GM12891 (cell line): ENCODE measurements at regions not wholly inside any gene's neighbourhood (a gene's known extent, or its start where the extent isn't known, plus 50 kb on each side); places are given as distances from the start of the nearest gene placed in this dataset.

Experiments
- DNase-seq: peaks from one replicate; pipeline ENCODE4 v3.0.0; 2011; ENCODE audit warnings: low spot score; ENCODE audit not compliant: insufficient read length
- FAIRE-seq: peaks from 2 replicates; lab custom pipeline; 2011; peaks lifted over from hg19 to GRCh38; lab: Jason Lieb, UNC
- PAX5 ChIP-seq: IDR thresholded peaks from 2 replicates; pipeline ENCODE4 v1.6.1; 2011; ENCODE audit warnings: low read length, moderate library complexity, mild to moderate bottlenecking; ENCODE audit not compliant: insufficient read depth, severe bottlenecking
- POLR2A ChIP-seq: IDR thresholded peaks from 2 replicates; pipeline ENCODE4 v1.6.1; 2011; ENCODE audit warnings: low read depth, low read length, control low read depth
- POLR2AphosphoS5 ChIP-seq: IDR thresholded peaks from 2 replicates; pipeline ENCODE4 v1.6.1; 2011; ENCODE audit warnings: low read depth, low read length, control low read depth
- POU2F2 ChIP-seq: IDR thresholded peaks from 2 replicates; pipeline ENCODE4 v1.6.1; 2011; ENCODE audit warnings: low read depth, mild to moderate bottlenecking, control low read depth, low read length, moderate library complexity
- SPI1 ChIP-seq: IDR thresholded peaks from 2 replicates; pipeline ENCODE4 v1.6.1; 2011; ENCODE audit warnings: low read depth, low read length, control low read depth
- TAF1 ChIP-seq: IDR thresholded peaks from 2 replicates; pipeline ENCODE4 v1.6.1; 2011; ENCODE audit warnings: low read depth, low read length, control low read depth

- TF ChIP-seq TAF1 (no peak), POLR2AphosphoS5 (no peak), POU2F2 (no peak)
- no peak for FAIRE-seq
- no peak for DNase-seq
Measured at GRCh38 chr20:54292185-54292584, 84.3 kb downstream of the PFDN4 start.

GRCh38 chr20:54293526-54293925 is 85.6 kb downstream of the PFDN4 start:
- no peak for DNase-seq

GRCh38 chr20:54294094-54294493 is 86.2 kb downstream of the PFDN4 start:
- no peak for DNase-seq
- no peak for TF ChIP-seq POU2F2
- TF ChIP-seq POLR2AphosphoS5: no peak
- no peak for FAIRE-seq

More at GRCh38 chr20:54293526-54293925, 85.6 kb downstream of the PFDN4 start:
- FAIRE-seq: no peak
- TF ChIP-seq POLR2AphosphoS5 (no peak), POLR2A (no peak), PAX5 (no peak), POU2F2 (no peak), TAF1 (no peak), SPI1 (no peak)

GRCh38 chr20:54295686-54296085 is 87.8 kb downstream of the PFDN4 start:
- no peak for FAIRE-seq
- TF ChIP-seq PAX5 (no peak), POLR2A (no peak), POU2F2 (no peak), SPI1 (no peak), TAF1 (no peak), POLR2AphosphoS5 (no peak)
- DNase-seq: no peak

GRCh38 chr20:54305421-54305820 is 97.5 kb downstream of the PFDN4 start:
- DNase-seq: no peak
- TF ChIP-seq POU2F2 (no peak), POLR2A (no peak), TAF1 (no peak), SPI1 (no peak), PAX5 (no peak), POLR2AphosphoS5 (no peak)
- no peak for FAIRE-seq

- DNase-seq: no peak
- no peak for TF ChIP-seq PAX5
- no peak for TF ChIP-seq TAF1
- TF ChIP-seq POLR2AphosphoS5: no peak
- TF ChIP-seq SPI1: no peak
- TF ChIP-seq POU2F2: no peak
- TF ChIP-seq POLR2A: no peak
- FAIRE-seq: no peak
Measured at GRCh38 chr20:54306985-54307710, 99.3 kb downstream of the PFDN4 start.

GRCh38 chr20:54308804-54309203 is 100.9 kb downstream of the PFDN4 start:
- DNase-seq (no peak), FAIRE-seq (no peak)
- no peak for TF ChIP-seq POLR2AphosphoS5
- TF ChIP-seq SPI1: no peak
- no peak for TF ChIP-seq PAX5
- TF ChIP-seq POU2F2: no peak
- TF ChIP-seq POLR2A: no peak
- TF ChIP-seq TAF1: no peak

GRCh38 chr20:54318892-54319291 is 111.0 kb downstream of the PFDN4 start:
- DNase-seq (no peak), FAIRE-seq (no peak)
- TF ChIP-seq SPI1: no peak
- TF ChIP-seq PAX5: no peak
- TF ChIP-seq POU2F2: no peak
- no peak for TF ChIP-seq TAF1
- no peak for TF ChIP-seq POLR2A
- no peak for TF ChIP-seq POLR2AphosphoS5

- DNase-seq (no peak), FAIRE-seq (no peak)
- no peak for TF ChIP-seq PAX5
- no peak for TF ChIP-seq POLR2AphosphoS5
- no peak for TF ChIP-seq POLR2A
- no peak for TF ChIP-seq SPI1
- TF ChIP-seq TAF1: no peak
- TF ChIP-seq POU2F2: no peak
Measured at GRCh38 chr20:54320148-54320607, 112.3 kb downstream of the PFDN4 start.
